SU-DHL-6 (cell line): ENCODE measurements at regions not wholly inside any gene's neighbourhood (a gene's known extent, or its start where the extent isn't known, plus 50 kb on each side); places are given as distances from the start of the nearest gene placed in this dataset.

Experiments used
- H2AFZ ChIP-seq: fragments of 200-600 bp; sonication (generic); 2 replicates; pipeline ENCODE4 v1.6.1; 2014; ENCODE audit warnings: low read depth, mild to moderate bottlenecking, moderate library complexity, mixed read lengths, antibody characterized with exemption, low read length; ENCODE audit not compliant: severe bottlenecking
- H3F3A ChIP-seq: fragments of 200-600 bp; shearing (Covaris generic); 2 replicates; pipeline ENCODE4 v1.6.0; 2016; ENCODE audit warnings: antibody characterized with exemption, mild to moderate bottlenecking; ENCODE audit not compliant: insufficient read depth
- H3K27ac ChIP-seq: fragments of 200-600 bp; sonication (generic); 2 replicates; pipeline ENCODE4 v1.5.1; 2016; ENCODE audit warnings: low read depth, mild to moderate bottlenecking, low read length, moderate library complexity, mixed read lengths
- H3K27me3 ChIP-seq: fragments of 200-600 bp; sonication (generic), shearing (Covaris generic); 2 replicates; pipeline ENCODE4 v1.6.0; 2014; ENCODE audit warnings: mild to moderate bottlenecking, low read length
- H3K36me3 ChIP-seq: fragments of 200-600 bp; sonication (generic); 2 replicates; pipeline ENCODE4 v1.6.1; 2014; ENCODE audit warnings: mild to moderate bottlenecking, low read length, mixed read lengths
- H3K4me2 ChIP-seq: fragments of 300-600, 200-600 bp; shearing (Covaris generic), sonication (generic); 2 replicates; pipeline ENCODE4 v1.6.0; 2014; ENCODE audit warnings: low read length, low read depth, mild to moderate bottlenecking; ENCODE audit not compliant: poor library complexity, severe bottlenecking
- H3K4me3 ChIP-seq: fragments of 200-600 bp; sonication (generic); 2 replicates; pipeline ENCODE4 v1.5.1; 2014; ENCODE audit warnings: antibody characterized with exemption, low read length, mild to moderate bottlenecking, mixed read lengths; ENCODE audit not compliant: insufficient read depth, poor library complexity, severe bottlenecking
- H3K79me2 ChIP-seq: fragments of 200-600 bp; sonication (generic); 2 replicates; pipeline ENCODE4 v1.6.1; 2014; ENCODE audit warnings: mild to moderate bottlenecking, low read length, moderate library complexity; ENCODE audit not compliant: insufficient read depth
- H3K9ac ChIP-seq: fragments of 200-600 bp; sonication (generic); 2 replicates; pipeline ENCODE4 v1.7.0; 2014; ENCODE audit warnings: mild to moderate bottlenecking, low read length
- H3K9me2 ChIP-seq: fragments of 200-600 bp; sonication (generic); replicated peaks from 2 replicates; pipeline ENCODE4 v1.6.1; 2014; ENCODE audit warnings: low read length; ENCODE audit not compliant: insufficient read depth
- H3K9me3 ChIP-seq: fragments of 200-600 bp; sonication (generic); 2 replicates; pipeline ENCODE4 v1.6.1; 2014; ENCODE audit warnings: low read length, mixed read lengths; ENCODE audit not compliant: insufficient read depth
- H4K20me1 ChIP-seq: fragments of 200-600 bp; sonication (generic); 2 replicates; pipeline ENCODE4 v1.6.1; 2014; ENCODE audit warnings: low read depth, mild to moderate bottlenecking, antibody characterized with exemption, low read length, moderate library complexity, mixed read lengths
- EZH2phosphoT487 ChIP-seq: fragments of 200-600 bp; sonication (generic), shearing (Covaris generic); conservative IDR thresholded peaks from 2 replicates; pipeline ENCODE4 v1.6.1; 2018; ENCODE audit warnings: mild to moderate bottlenecking, antibody characterized with exemption, low read length, moderate library complexity, mixed read lengths
- TF ChIP-seq, protein P1 (sequence below): fragments of 200-600 bp; sonication (generic); IDR thresholded peaks from one replicate; pipeline ENCODE4 v1.5.1; 2017; ENCODE audit warnings: antibody characterized with exemption, mild to moderate bottlenecking, low read length, moderate library complexity; ENCODE audit not compliant: insufficient read depth, poor library complexity, severe bottlenecking

DNA sequence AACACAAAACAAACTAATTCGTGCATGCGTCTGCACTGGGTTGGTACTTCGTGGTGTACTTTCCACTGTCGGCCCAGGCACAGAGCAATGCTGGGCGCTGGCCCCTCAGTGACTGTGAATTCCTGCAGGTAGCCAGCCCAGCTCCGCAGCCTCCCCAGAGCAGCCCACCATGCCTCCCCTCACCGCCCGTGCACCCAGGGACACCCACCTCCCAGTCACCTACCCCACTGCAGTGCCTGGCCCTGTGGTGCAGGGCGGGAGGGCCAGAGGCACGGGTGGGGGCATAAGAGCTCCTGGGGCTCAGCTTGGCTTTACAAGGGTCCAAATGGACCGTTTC is 93.1 kb upstream of the ZNF507 start:
- H4K20me1 ChIP-seq = no peaks in the 10 kb centered on the region
- TF ChIP-seq, protein P1, sequence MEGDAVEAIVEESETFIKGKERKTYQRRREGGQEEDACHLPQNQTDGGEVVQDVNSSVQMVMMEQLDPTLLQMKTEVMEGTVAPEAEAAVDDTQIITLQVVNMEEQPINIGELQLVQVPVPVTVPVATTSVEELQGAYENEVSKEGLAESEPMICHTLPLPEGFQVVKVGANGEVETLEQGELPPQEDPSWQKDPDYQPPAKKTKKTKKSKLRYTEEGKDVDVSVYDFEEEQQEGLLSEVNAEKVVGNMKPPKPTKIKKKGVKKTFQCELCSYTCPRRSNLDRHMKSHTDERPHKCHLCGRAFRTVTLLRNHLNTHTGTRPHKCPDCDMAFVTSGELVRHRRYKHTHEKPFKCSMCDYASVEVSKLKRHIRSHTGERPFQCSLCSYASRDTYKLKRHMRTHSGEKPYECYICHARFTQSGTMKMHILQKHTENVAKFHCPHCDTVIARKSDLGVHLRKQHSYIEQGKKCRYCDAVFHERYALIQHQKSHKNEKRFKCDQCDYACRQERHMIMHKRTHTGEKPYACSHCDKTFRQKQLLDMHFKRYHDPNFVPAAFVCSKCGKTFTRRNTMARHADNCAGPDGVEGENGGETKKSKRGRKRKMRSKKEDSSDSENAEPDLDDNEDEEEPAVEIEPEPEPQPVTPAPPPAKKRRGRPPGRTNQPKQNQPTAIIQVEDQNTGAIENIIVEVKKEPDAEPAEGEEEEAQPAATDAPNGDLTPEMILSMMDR = no peak
- TF ChIP-seq EZH2phosphoT487 = no peak
- H2AFZ ChIP-seq = no peak overlapping the region
- H3K79me2 ChIP-seq = no peaks in the 10 kb centered on the region
- no peak overlapping the region for H3K9ac ChIP-seq
- no peaks in the 10 kb centered on the region for H3K36me3 ChIP-seq
- H3K4me2 ChIP-seq = no peak overlapping the region
- no peak overlapping the region for H3K4me3 ChIP-seq
- H3K9me2 ChIP-seq = no peaks in the 10 kb centered on the region
- no peaks in the 10 kb centered on the region for H3F3A ChIP-seq
- no peaks in the 10 kb centered on the region for H3K27me3 ChIP-seq
- no peaks in the 10 kb centered on the region for H3K9me3 ChIP-seq
- no peak overlapping the region for H3K27ac ChIP-seq

- no peaks in the 10 kb centered on the region for H4K20me1 ChIP-seq
- no peak overlapping the region for H2AFZ ChIP-seq
- no peak overlapping the region for H3K4me3 ChIP-seq
- no peaks in the 10 kb centered on the region for H3F3A ChIP-seq
- H3K79me2 ChIP-seq = no peaks in the 10 kb centered on the region
- no peaks in the 10 kb centered on the region for H3K9me3 ChIP-seq
- H3K27ac ChIP-seq = no peak overlapping the region
- H3K9ac ChIP-seq = no peak overlapping the region
- no peaks in the 10 kb centered on the region for H3K9me2 ChIP-seq
- H3K27me3 ChIP-seq = no peaks in the 10 kb centered on the region
- H3K36me3 ChIP-seq = no peaks in the 10 kb centered on the region
- TF ChIP-seq, protein P1 = no peak
- no peak for TF ChIP-seq EZH2phosphoT487
- H3K4me2 ChIP-seq = no peak overlapping the region
Measured at GRCh38 chr19:32253683-32254508, 91.5 kb upstream of the ZNF507 start.

DNA sequence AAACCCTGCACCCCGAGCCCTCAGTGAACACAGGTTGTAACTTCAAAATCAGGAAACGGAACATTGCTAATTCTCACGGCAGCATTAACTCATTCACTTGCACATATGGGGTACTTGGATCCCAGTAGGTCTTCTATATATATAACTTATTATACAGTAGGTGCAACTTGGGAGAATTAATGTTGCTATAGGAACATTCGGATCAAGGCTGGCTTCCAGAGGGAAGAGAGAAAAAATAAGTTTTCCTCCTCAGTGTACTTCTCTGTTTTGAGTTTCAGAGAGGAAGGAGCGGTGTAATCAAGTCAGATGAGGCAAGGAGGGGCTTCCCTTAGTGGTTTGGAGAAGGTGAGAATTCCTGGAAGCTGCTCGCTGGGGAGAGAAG is 90.9 kb upstream of the ZNF507 start:
- no peak overlapping the region for H2AFZ ChIP-seq
- H3K36me3 ChIP-seq = no peaks in the 10 kb centered on the region
- no peaks in the 10 kb centered on the region for H3K27me3 ChIP-seq
- no peaks in the 10 kb centered on the region for H4K20me1 ChIP-seq
- H3K9me2 ChIP-seq = no peaks in the 10 kb centered on the region
- no peaks in the 10 kb centered on the region for H3K79me2 ChIP-seq
- no peak for TF ChIP-seq EZH2phosphoT487
- TF ChIP-seq, protein P1 = no peak
- H3K27ac ChIP-seq = no peak overlapping the region
- no peaks in the 10 kb centered on the region for H3F3A ChIP-seq
- H3K4me3 ChIP-seq = no peak overlapping the region
- H3K9me3 ChIP-seq = no peaks in the 10 kb centered on the region
- H3K9ac ChIP-seq = no peak overlapping the region
- no peak overlapping the region for H3K4me2 ChIP-seq
